Transverse colon (tissue), 4 donors: ENCODE measurements at regions not wholly inside any gene's neighbourhood (a gene's known extent, or its start where the extent isn't known, plus 50 kb on each side); places are given as distances from the start of the nearest gene placed in this dataset.

Experiments used
- DNase-seq: peaks from one replicate; pipeline ENCODE4 v3.0.0-alpha.2; 2019
- H3K27ac ChIP-seq, 4 donors: fragments of 200-600 bp; sonication (generic); 2 replicates each; pipeline ENCODE4 v1.5.1; 2016 to 2018; ENCODE audit warnings: inconsistent platforms in 4 of 4
- H3K27me3 ChIP-seq: fragments of 200-600 bp; sonication (generic); 2 replicates; pipeline ENCODE4 v1.5.1; 2017; ENCODE audit warnings: inconsistent platforms
- H3K36me3 ChIP-seq, 4 donors: fragments of 200-600 bp; sonication (generic); 2 replicates each; pipeline ENCODE4 v1.5.1; 2017 to 2019; ENCODE audit warnings: inconsistent platforms in 4 of 4
- H3K4me1 ChIP-seq, 4 donors: fragments of 200-600 bp; sonication (generic); 2 replicates each; pipeline ENCODE4 v1.5.1; 2017 to 2020; ENCODE audit warnings: inconsistent platforms in 4 of 4
- H3K4me3 ChIP-seq, 4 donors: fragments of 200-600 bp; sonication (generic); 1 replicate in 1 of 4; 2 replicates in 3 of 4; pipeline versions ENCODE4 v1.5.1 to v1.6.1; 2017 to 2019; ENCODE audit warnings: inconsistent platforms in 4 of 4
- H3K9me3 ChIP-seq, 2 donors: fragments of 200-600 bp; sonication (generic); 2 replicates each; pipeline ENCODE4 v1.5.1; 2017 to 2019; ENCODE audit warnings: inconsistent platforms in 2 of 2
- CTCF ChIP-seq, 5 experiments: fragments of 200-600 bp in 3 of 5; fragments of 450-650 bp in 2 of 5; sonication (generic) in 3 of 5; IDR thresholded peaks; 1 replicate in 2 of 5; 2 replicates in 3 of 5; pipeline ENCODE4 v1.5.1; 2016 to 2017; ENCODE audit warnings: antibody characterized with exemption in 5 of 5, inconsistent platforms in 3 of 5, mild to moderate bottlenecking in 2 of 5, moderate library complexity in 1 of 5
- EP300 ChIP-seq: sonication (generic); formaldehyde crosslinking; IDR thresholded peaks from one replicate; pipeline ENCODE4 v1.6.1; 2017; ENCODE audit warnings: antibody characterized with exemption, low read depth
- POLR2A ChIP-seq: fragments of 450-650 bp; IDR thresholded peaks from one replicate; pipeline ENCODE4 v1.6.1; 2016; ENCODE audit warnings: antibody characterized with exemption, mild to moderate bottlenecking, moderate library complexity
- POLR2AphosphoS5 ChIP-seq, 3 donors: sonication (generic); formaldehyde crosslinking; IDR thresholded peaks; one replicate each; pipeline ENCODE4 v1.6.1; 2016; ENCODE audit warnings: antibody characterized with exemption in 3 of 3
- WGBS, 2 donors: methylation state at CpG; one replicate each; pipeline ENCODE4 v1.1.5; 2018; ENCODE audit warnings: low coverage in 1 of 2; 5-methylcytosine and 5-hydroxymethylcytosine counted together
- in situ Hi-C, 4 donors: fragments of 200-750 bp; cut with MboI; loops; one replicate each; pipeline versions ENCODE4 v1.15.0 to v1.15.1; 2017; ENCODE audit warnings: low sequenced_read_pairs in 3 of 4, low pct_ligation_motif_present in 1 of 4, low pct_unique_long_range_greater_than_20kb in 1 of 4
- intact Hi-C: fragments of 100-400 bp; cut with DNase I; formaldehyde crosslinking; loops from one replicate; pipeline ENCODE4 v1.15.1; 2023; ENCODE audit warnings: low total_unique reads

- Histone ChIP-seq H3K4me1 (peaks cover 0 to 10% (median 2%) of the 10 kb centered on the region in 4 donors), H3K4me3 (no peak overlapping the region), H3K9me3 (no peaks in the 10 kb centered on the region), H3K27ac (no peak overlapping the region), H3K27me3 (no peaks in the 10 kb centered on the region), H3K36me3 (no peaks in the 10 kb centered on the region)
- in situ Hi-C loops, result no loop called here
- no peak for TF ChIP-seq CTCF (IDR thresholded peaks at IDR 0.05)
- no peak for TF ChIP-seq POLR2AphosphoS5 (IDR thresholded peaks at IDR 0.05)
- no peak for TF ChIP-seq POLR2A
- no peak for TF ChIP-seq EP300
- intact Hi-C loops, result no loop called here
- 75 to 90% methylated on average over 1 to 3 of the region's 4 CpGs for WGBS, 2 donors
- no peak for DNase-seq
Measured at GRCh38 chr20:61173961-61174725, 77.9 kb upstream of the CDH4 start.

GRCh38 chr20:61176874-61177273 lies 75.2 kb upstream of the CDH4 start:
- H3K4me3 ChIP-seq, result no peak overlapping the region
- no peak overlapping the region for H3K27ac ChIP-seq
- no peaks in the 10 kb centered on the region for H3K36me3 ChIP-seq
- in situ Hi-C loops (no loop called here), intact Hi-C loops (no loop called here)
- TF ChIP-seq EP300 (no peak), POLR2A (no peak)
- 71 to 86% methylated on average over 1 of the region's 1 CpG for WGBS, 2 donors
- no peaks in the 10 kb centered on the region for H3K9me3 ChIP-seq
- DNase-seq, result no peak
- no peaks in the 10 kb centered on the region for H3K27me3 ChIP-seq
- H3K4me1 ChIP-seq, result peaks cover 0 to 10% (median 2%) of the 10 kb centered on the region in 4 donors

GRCh38 chr20:61178551-61179071 lies 73.5 kb upstream of the CDH4 start:
- TF ChIP-seq CTCF (IDR thresholded peaks at IDR 0.05), result no peak
- in situ Hi-C loops, result no loop called here
- Histone ChIP-seq H3K27me3 (no peaks in the 10 kb centered on the region), H3K4me1 (peaks cover 0 to 10% (median 2%) of the 10 kb centered on the region in 4 donors), H3K36me3 (no peaks in the 10 kb centered on the region), H3K4me3 (no peak overlapping the region), H3K9me3 (no peaks in the 10 kb centered on the region), H3K27ac (peak overlapping the region in 2 of 4 donors; percentile 29 to 46)
- peak; percentile 9 for DNase-seq
- intact Hi-C loops, result no loop called here
- WGBS, 2 donors, result 0 to 11% methylated on average over 1 to 6 of the region's 6 CpGs

- in situ Hi-C loops, result no loop called here
- no peaks in the 10 kb centered on the region for H3K4me1 ChIP-seq
- whole genome bisulfite sequencing, 2 donors, result 70% methylated on average over 9 of the region's 9 CpGs; no CpG with 5 or more reads in 1 of the 2 donors
- no peak for TF ChIP-seq POLR2AphosphoS5 (IDR thresholded peaks at IDR 0.05)
- TF ChIP-seq POLR2A, result no peak
- no peak for TF ChIP-seq EP300
- no peak for TF ChIP-seq CTCF (IDR thresholded peaks at IDR 0.05)
- no peak overlapping the region for H3K4me3 ChIP-seq
- intact Hi-C loops, result no loop called here
- no peaks in the 10 kb centered on the region for H3K27me3 ChIP-seq
- no peak overlapping the region for H3K27ac ChIP-seq
- H3K9me3 ChIP-seq, result no peaks in the 10 kb centered on the region
- no peak for DNase-seq
- no peaks in the 10 kb centered on the region for H3K36me3 ChIP-seq
Measured at GRCh38 chr20:61184194-61184593, 67.9 kb upstream of the CDH4 start.

- 70% methylated on average over 7 of the region's 7 CpGs; no CpG with 5 or more reads in 1 of the 2 donors for WGBS, 2 donors
Measured at GRCh38 chr20:61185181-61185580, 66.9 kb upstream of the CDH4 start.

More at GRCh38 chr20:61185181-61185580, 66.9 kb upstream of the CDH4 start:
- in situ Hi-C loops, result no loop called here
- Histone ChIP-seq H3K27me3 (no peaks in the 10 kb centered on the region), H3K27ac (no peak overlapping the region), H3K4me3 (no peak overlapping the region), H3K4me1 (no peaks in the 10 kb centered on the region), H3K9me3 (no peaks in the 10 kb centered on the region), H3K36me3 (no peaks in the 10 kb centered on the region)
- intact Hi-C loops, result no loop called here
- DNase-seq, result no peak
- TF ChIP-seq CTCF (IDR thresholded peaks at IDR 0.05), result no peak
- no peak for TF ChIP-seq POLR2A
- TF ChIP-seq POLR2AphosphoS5 (IDR thresholded peaks at IDR 0.05), result no peak
- TF ChIP-seq EP300, result no peak
